ENCODE measurements at regions not wholly inside any gene's neighbourhood (a gene's known extent, or its start where the extent isn't known, plus 50 kb on each side); places are given as distances from the start of the nearest gene placed in this dataset.

DNA sequence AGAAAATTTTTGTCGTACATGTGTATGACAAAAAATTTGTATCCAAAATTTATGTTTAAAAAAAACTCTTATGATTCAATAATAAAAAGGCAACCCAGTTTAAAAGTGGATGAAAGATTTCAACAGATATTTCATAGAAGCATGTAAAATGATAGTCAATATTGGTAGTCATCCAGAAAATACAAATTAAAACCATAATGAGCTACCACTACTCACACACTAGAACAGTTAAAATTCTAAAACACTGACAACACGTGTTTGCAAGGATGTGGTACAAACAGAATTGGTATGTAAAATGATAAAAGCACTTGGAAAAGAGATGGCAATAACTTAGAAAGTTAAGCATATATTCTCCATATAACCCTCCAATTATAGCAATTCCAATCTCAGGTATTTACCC is 303.0 kb upstream of the NR2F2 start:
- TF ChIP-seq, protein P1, sequence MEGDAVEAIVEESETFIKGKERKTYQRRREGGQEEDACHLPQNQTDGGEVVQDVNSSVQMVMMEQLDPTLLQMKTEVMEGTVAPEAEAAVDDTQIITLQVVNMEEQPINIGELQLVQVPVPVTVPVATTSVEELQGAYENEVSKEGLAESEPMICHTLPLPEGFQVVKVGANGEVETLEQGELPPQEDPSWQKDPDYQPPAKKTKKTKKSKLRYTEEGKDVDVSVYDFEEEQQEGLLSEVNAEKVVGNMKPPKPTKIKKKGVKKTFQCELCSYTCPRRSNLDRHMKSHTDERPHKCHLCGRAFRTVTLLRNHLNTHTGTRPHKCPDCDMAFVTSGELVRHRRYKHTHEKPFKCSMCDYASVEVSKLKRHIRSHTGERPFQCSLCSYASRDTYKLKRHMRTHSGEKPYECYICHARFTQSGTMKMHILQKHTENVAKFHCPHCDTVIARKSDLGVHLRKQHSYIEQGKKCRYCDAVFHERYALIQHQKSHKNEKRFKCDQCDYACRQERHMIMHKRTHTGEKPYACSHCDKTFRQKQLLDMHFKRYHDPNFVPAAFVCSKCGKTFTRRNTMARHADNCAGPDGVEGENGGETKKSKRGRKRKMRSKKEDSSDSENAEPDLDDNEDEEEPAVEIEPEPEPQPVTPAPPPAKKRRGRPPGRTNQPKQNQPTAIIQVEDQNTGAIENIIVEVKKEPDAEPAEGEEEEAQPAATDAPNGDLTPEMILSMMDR (IDR thresholded peaks at IDR 0.05; ENCODE audit: low read length), result no peak
- no peak for TF ChIP-seq EZH2 (IDR thresholded peaks at IDR 0.05; ENCODE audit: borderline replicate concordance, low read length)
